Neural cell (in vitro differentiated cells): ENCODE measurements at regions not wholly inside any gene's neighbourhood (a gene's known extent, or its start where the extent isn't known, plus 50 kb on each side); places are given as distances from the start of the nearest gene placed in this dataset.

Experiments used
- H2AFZ ChIP-seq: fragments of 200-600, 300-800 bp; sonication (generic), shearing (Covaris generic); 2 replicates; pipeline ENCODE4 v1.6.0; 2014; ENCODE audit warnings: low read depth, mild to moderate bottlenecking, antibody characterized with exemption, low read length, moderate library complexity
- H3F3A ChIP-seq: fragments of 200-600 bp; shearing (Covaris generic); 2 replicates; pipeline ENCODE4 v1.6.1; 2016; ENCODE audit warnings: mild to moderate bottlenecking, moderate library complexity, mixed read lengths, antibody characterized with exemption, low read length; ENCODE audit not compliant: insufficient read depth, poor library complexity, severe bottlenecking
- H3K27ac ChIP-seq: fragments of 200-600, 300-800 bp; sonication (generic), shearing (Covaris generic); 2 replicates; pipeline ENCODE4 v1.5.1; 2014; ENCODE audit warnings: mild to moderate bottlenecking, low read length, moderate library complexity
- H3K27me3 ChIP-seq: fragments of 300-800, 200-600 bp; sonication (generic), shearing (Covaris generic); 2 replicates; pipeline ENCODE4 v1.6.0; 2014; ENCODE audit warnings: mild to moderate bottlenecking, low read depth, low read length, moderate library complexity; ENCODE audit not compliant: insufficient read depth
- H3K36me3 ChIP-seq: fragments of 300-800, 200-600 bp; sonication (generic), shearing (Covaris generic); 2 replicates; pipeline ENCODE4 v1.5.1; 2014; ENCODE audit warnings: mild to moderate bottlenecking, antibody characterized with exemption, low read length, moderate library complexity; ENCODE audit not compliant: insufficient read depth
- H3K4me2 ChIP-seq: fragments of 300-800, 200-600 bp; sonication (generic), shearing (Covaris generic); 2 replicates; pipeline ENCODE4 v1.6.0; 2014; ENCODE audit warnings: mild to moderate bottlenecking, low read length
- H3K4me3 ChIP-seq: fragments of 300-800, 200-600 bp; sonication (generic), shearing (Covaris generic); 2 replicates; pipeline ENCODE4 v1.5.1; 2014; ENCODE audit warnings: mild to moderate bottlenecking, low read length, moderate library complexity
- H3K79me2 ChIP-seq: fragments of 200-600 bp; shearing (Covaris generic); replicated peaks from 2 replicates; pipeline ENCODE4 v1.6.0; 2014; ENCODE audit warnings: mild to moderate bottlenecking, low read length, moderate library complexity; ENCODE audit not compliant: insufficient read depth
- H3K9ac ChIP-seq: fragments of 300-800, 200-600 bp; sonication (generic), shearing (Covaris generic); 2 replicates; pipeline ENCODE4 v1.6.1; 2016; ENCODE audit warnings: mild to moderate bottlenecking, low read length, mixed read lengths
- H3K9me2 ChIP-seq: fragments of 200-600 bp; shearing (Covaris generic); 2 replicates; pipeline ENCODE4 v1.6.1; 2016; ENCODE audit warnings: mild to moderate bottlenecking, low read length, mixed read lengths; ENCODE audit not compliant: insufficient read depth
- H3K9me3 ChIP-seq: fragments of 200-600, 300-800 bp; sonication (generic), shearing (Covaris generic); 2 replicates; pipeline ENCODE4 v1.6.1; 2016; ENCODE audit warnings: mild to moderate bottlenecking, mixed run types, low read length, moderate library complexity, mixed read lengths
- H4K20me1 ChIP-seq: fragments of 200-600 bp; shearing (Covaris generic); 2 replicates; pipeline ENCODE4 v1.6.1; 2016; ENCODE audit warnings: mild to moderate bottlenecking, mixed run types; ENCODE audit not compliant: insufficient read depth
- EP300 ChIP-seq: fragments of 450-650 bp; conservative IDR thresholded peaks from 2 replicates; pipeline ENCODE4 v1.6.1; 2014; ENCODE audit warnings: antibody characterized with exemption, mild to moderate bottlenecking, moderate library complexity; ENCODE audit not compliant: poor library complexity, severe bottlenecking
- EZH2 ChIP-seq: fragments of 200-600, 300-800 bp; shearing (Covaris generic), sonication (generic); IDR thresholded peaks from 2 replicates; pipeline ENCODE4 v1.6.1; 2014; ENCODE audit warnings: antibody characterized with exemption, low read length, borderline replicate concordance, mild to moderate bottlenecking; ENCODE audit not compliant: insufficient read depth, poor library complexity, severe bottlenecking
- MXI1 ChIP-seq: fragments of 450-650 bp; conservative IDR thresholded peaks from 2 replicates; pipeline ENCODE4 v1.6.1; 2014; ENCODE audit warnings: antibody characterized with exemption, mild to moderate bottlenecking; ENCODE audit not compliant: poor library complexity, severe bottlenecking
- POLR2AphosphoS5 ChIP-seq: IDR thresholded peaks from 2 replicates; pipeline ENCODE4 v1.6.1; 2012
- RAD21 ChIP-seq: fragments of 450-650 bp; conservative IDR thresholded peaks from 2 replicates; pipeline ENCODE4 v1.6.1; 2014; ENCODE audit warnings: antibody characterized with exemption, mild to moderate bottlenecking, moderate library complexity
- SMC3 ChIP-seq: fragments of 450-650 bp; conservative IDR thresholded peaks from 2 replicates; pipeline ENCODE4 v1.6.1; 2014; ENCODE audit warnings: antibody characterized with exemption, mild to moderate bottlenecking, moderate library complexity; ENCODE audit not compliant: poor library complexity
- TAF1 ChIP-seq: IDR thresholded peaks from 2 replicates; pipeline ENCODE4 v1.6.1; 2012; ENCODE audit warnings: low read depth
- TF ChIP-seq, protein P1 (sequence below): IDR thresholded peaks from 2 replicates; pipeline ENCODE4 v1.6.1; 2012; ENCODE audit warnings: borderline replicate concordance
- TF ChIP-seq, protein P2 (sequence below): fragments of 450-650 bp; IDR thresholded peaks from 2 replicates; pipeline ENCODE4 v1.5.1; 2014; ENCODE audit warnings: antibody characterized with exemption, mild to moderate bottlenecking, moderate library complexity; ENCODE audit not compliant: poor library complexity, severe bottlenecking

DNA sequence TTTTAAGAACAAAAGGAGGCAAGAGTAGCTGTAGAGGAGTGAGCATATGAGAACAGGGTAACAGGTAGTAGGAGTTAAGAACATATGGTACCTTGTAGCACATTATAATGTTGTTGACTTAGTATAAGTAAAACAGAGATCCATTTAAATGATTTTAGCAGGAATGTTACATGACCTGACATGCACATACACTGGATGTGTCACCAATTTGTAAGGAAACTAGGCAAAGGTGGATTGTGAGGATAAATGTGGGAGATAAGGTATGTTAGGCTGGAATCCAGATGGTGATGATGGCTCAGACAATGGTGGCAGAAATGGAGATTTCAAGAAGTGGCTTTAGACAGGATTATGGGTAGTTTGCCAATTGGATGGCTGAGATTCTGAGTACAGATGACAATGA lies 443.1 kb upstream of the DAB2 start:
- Histone ChIP-seq H3K9me3 (no peaks in the 10 kb centered on the region), H2AFZ (no peak overlapping the region), H3K27ac (no peak overlapping the region), H3K36me3 (no peaks in the 10 kb centered on the region), H3F3A (no peaks in the 10 kb centered on the region), H3K9ac (no peak overlapping the region), H3K79me2 (no peaks in the 10 kb centered on the region), H3K27me3 (no peaks in the 10 kb centered on the region), H3K4me2 (no peak overlapping the region), H3K4me3 (no peak overlapping the region), H3K9me2 (no peaks in the 10 kb centered on the region), H4K20me1 (no peaks in the 10 kb centered on the region)
- TF ChIP-seq POLR2AphosphoS5 (no peak), TAF1 (no peak), EZH2 (no peak), RAD21 (no peak), EP300 (no peak), MXI1 (no peak), SMC3 (no peak)
- TF ChIP-seq, protein P1, sequence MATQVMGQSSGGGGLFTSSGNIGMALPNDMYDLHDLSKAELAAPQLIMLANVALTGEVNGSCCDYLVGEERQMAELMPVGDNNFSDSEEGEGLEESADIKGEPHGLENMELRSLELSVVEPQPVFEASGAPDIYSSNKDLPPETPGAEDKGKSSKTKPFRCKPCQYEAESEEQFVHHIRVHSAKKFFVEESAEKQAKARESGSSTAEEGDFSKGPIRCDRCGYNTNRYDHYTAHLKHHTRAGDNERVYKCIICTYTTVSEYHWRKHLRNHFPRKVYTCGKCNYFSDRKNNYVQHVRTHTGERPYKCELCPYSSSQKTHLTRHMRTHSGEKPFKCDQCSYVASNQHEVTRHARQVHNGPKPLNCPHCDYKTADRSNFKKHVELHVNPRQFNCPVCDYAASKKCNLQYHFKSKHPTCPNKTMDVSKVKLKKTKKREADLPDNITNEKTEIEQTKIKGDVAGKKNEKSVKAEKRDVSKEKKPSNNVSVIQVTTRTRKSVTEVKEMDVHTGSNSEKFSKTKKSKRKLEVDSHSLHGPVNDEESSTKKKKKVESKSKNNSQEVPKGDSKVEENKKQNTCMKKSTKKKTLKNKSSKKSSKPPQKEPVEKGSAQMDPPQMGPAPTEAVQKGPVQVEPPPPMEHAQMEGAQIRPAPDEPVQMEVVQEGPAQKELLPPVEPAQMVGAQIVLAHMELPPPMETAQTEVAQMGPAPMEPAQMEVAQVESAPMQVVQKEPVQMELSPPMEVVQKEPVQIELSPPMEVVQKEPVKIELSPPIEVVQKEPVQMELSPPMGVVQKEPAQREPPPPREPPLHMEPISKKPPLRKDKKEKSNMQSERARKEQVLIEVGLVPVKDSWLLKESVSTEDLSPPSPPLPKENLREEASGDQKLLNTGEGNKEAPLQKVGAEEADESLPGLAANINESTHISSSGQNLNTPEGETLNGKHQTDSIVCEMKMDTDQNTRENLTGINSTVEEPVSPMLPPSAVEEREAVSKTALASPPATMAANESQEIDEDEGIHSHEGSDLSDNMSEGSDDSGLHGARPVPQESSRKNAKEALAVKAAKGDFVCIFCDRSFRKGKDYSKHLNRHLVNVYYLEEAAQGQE, result no peak
- TF ChIP-seq, protein P2, sequence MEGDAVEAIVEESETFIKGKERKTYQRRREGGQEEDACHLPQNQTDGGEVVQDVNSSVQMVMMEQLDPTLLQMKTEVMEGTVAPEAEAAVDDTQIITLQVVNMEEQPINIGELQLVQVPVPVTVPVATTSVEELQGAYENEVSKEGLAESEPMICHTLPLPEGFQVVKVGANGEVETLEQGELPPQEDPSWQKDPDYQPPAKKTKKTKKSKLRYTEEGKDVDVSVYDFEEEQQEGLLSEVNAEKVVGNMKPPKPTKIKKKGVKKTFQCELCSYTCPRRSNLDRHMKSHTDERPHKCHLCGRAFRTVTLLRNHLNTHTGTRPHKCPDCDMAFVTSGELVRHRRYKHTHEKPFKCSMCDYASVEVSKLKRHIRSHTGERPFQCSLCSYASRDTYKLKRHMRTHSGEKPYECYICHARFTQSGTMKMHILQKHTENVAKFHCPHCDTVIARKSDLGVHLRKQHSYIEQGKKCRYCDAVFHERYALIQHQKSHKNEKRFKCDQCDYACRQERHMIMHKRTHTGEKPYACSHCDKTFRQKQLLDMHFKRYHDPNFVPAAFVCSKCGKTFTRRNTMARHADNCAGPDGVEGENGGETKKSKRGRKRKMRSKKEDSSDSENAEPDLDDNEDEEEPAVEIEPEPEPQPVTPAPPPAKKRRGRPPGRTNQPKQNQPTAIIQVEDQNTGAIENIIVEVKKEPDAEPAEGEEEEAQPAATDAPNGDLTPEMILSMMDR, result no peak

DNA sequence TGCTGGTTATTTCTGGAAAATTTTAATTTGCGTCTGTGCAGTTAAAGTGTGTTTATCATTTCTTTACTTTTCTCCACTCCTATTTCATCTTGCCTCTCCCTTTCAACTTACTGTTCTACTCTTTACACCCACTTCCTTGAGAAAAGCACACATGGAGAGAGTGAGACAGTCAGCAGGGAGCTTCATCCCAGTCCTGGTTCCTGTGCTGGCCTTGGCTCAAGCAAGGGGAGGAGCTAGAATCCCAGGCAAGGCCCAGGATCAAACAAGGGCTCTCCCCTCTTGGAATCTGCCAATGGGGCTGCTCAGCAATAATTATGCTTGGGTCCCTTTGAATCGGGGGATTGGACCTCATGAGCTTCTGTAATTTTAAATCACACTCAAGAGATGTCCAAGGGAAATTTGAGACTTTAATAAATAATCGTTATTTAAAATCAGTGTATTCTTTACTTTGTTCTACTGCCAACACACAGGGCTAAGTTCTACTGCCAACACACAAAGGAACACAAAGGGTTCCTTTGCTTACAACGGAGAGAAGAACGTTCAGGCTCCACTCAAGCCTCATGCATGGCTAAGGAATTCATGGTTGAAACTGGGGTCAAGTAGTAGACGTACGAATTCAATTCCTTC lies 439.3 kb upstream of the DAB2 start:
- TF ChIP-seq RAD21 (no peak), SMC3 (no peak)
- TF ChIP-seq, protein P1, result no peak
- TF ChIP-seq, protein P2, result no peak

More for the DNA sequence above, 439.3 kb upstream of the DAB2 start:
- Histone ChIP-seq H3K79me2 (no peaks in the 10 kb centered on the region), H3K9me2 (no peaks in the 10 kb centered on the region), H3K27me3 (no peaks in the 10 kb centered on the region), H3K9ac (no peak overlapping the region), H3F3A (no peaks in the 10 kb centered on the region), H3K9me3 (no peaks in the 10 kb centered on the region), H3K4me3 (no peak overlapping the region), H3K4me2 (no peak overlapping the region), H4K20me1 (no peaks in the 10 kb centered on the region), H3K36me3 (no peaks in the 10 kb centered on the region), H3K27ac (no peak overlapping the region), H2AFZ (no peak overlapping the region)
